DOHH2 (cell line): ENCODE measurements at regions not wholly inside any gene's neighbourhood (a gene's known extent, or its start where the extent isn't known, plus 50 kb on each side); places are given as distances from the start of the nearest gene placed in this dataset.

Source experiments
- H3F3A ChIP-seq: fragments of 200-600 bp; sonication (generic), shearing (Covaris generic); 2 replicates; pipeline ENCODE4 v1.6.0; 2016; ENCODE audit warnings: antibody characterized with exemption, mild to moderate bottlenecking; ENCODE audit not compliant: control insufficient read depth, insufficient read depth
- H3K27ac ChIP-seq: fragments of 200-600 bp; sonication (generic); 2 replicates; pipeline ENCODE4 v1.5.1; 2014; ENCODE audit warnings: low read depth, mild to moderate bottlenecking, low read length, moderate library complexity
- H3K27me3 ChIP-seq: fragments of 200-600 bp; sonication (generic); 2 replicates; pipeline ENCODE4 v1.6.1; 2014; ENCODE audit warnings: mild to moderate bottlenecking, low read length, mixed read lengths; ENCODE audit not compliant: control insufficient read depth
- H3K36me3 ChIP-seq: fragments of 200-600 bp; sonication (generic); 2 replicates; pipeline ENCODE4 v1.6.1; 2014; ENCODE audit warnings: mild to moderate bottlenecking, low read length, moderate library complexity, mixed read lengths; ENCODE audit not compliant: control insufficient read depth
- H3K4me1 ChIP-seq: fragments of 200-600 bp; sonication (generic); 2 replicates; pipeline ENCODE4 v1.6.1; 2014; ENCODE audit warnings: mild to moderate bottlenecking, low read length, mixed read lengths; ENCODE audit not compliant: control insufficient read depth
- H3K4me2 ChIP-seq: fragments of 200-600 bp; sonication (generic); 2 replicates; pipeline ENCODE4 v1.6.0; 2014; ENCODE audit warnings: mild to moderate bottlenecking, low read length, moderate library complexity
- H3K4me3 ChIP-seq: fragments of 200-600 bp; sonication (generic); 2 replicates; pipeline ENCODE4 v1.5.1; 2014; ENCODE audit warnings: mild to moderate bottlenecking, low read length, mixed read lengths
- H3K79me2 ChIP-seq: fragments of 200-600 bp; sonication (generic); 2 replicates; pipeline ENCODE4 v1.6.1; 2014; ENCODE audit warnings: mild to moderate bottlenecking, low read length, mixed read lengths; ENCODE audit not compliant: control insufficient read depth
- H3K9me2 ChIP-seq: fragments of 200-600 bp; sonication (generic); replicated peaks from 2 replicates; pipeline ENCODE4 v1.6.1; 2014; ENCODE audit warnings: mild to moderate bottlenecking, low read length, mixed read lengths; ENCODE audit not compliant: control insufficient read depth
- H3K9me3 ChIP-seq: fragments of 200-600 bp; sonication (generic); 2 replicates; pipeline ENCODE4 v1.6.1; 2014; ENCODE audit warnings: antibody characterized with exemption, low read length, mixed read lengths; ENCODE audit not compliant: control insufficient read depth, insufficient read depth
- H4K20me1 ChIP-seq: fragments of 200-600 bp; sonication (generic); 2 replicates; pipeline ENCODE4 v1.6.0; 2014; ENCODE audit warnings: low read depth, mild to moderate bottlenecking, antibody characterized with exemption, low read length, moderate library complexity; ENCODE audit not compliant: control insufficient read depth, insufficient read depth
- EZH2phosphoT487 ChIP-seq: fragments of 200-600 bp; sonication (generic); IDR thresholded peaks from 2 replicates; pipeline ENCODE4 v1.6.1; 2017; ENCODE audit warnings: borderline replicate concordance, mild to moderate bottlenecking, antibody characterized with exemption, low read length, moderate library complexity, mixed read lengths
- TF ChIP-seq, protein P1 (sequence below): fragments of 200-600 bp; sonication (generic); IDR thresholded peaks from one replicate; pipeline ENCODE4 v1.5.1; 2014; ENCODE audit warnings: antibody characterized with exemption, mild to moderate bottlenecking, low read depth, low read length; ENCODE audit not compliant: poor library complexity, severe bottlenecking

DNA sequence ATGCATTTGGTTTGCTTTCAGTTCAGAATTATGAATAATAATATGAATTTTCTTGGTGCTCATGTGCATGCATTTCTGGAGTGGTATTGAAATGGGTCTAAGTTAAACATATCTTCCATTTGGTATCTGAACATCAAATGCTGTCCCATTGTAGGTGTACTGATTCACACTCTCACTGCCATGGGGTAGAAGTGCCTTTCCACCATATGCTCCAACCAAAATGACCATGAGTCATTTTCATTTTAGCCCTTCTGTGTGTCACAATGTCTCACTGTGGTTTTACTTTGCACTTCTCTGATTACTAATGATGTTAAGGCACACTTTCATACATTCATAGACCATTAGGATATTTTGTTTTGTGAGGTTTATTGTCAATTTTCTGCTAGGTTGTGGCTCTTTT lies 211.9 kb downstream of the HAO1 start:
- Histone ChIP-seq H3K79me2 (no peaks in the 10 kb centered on the region), H3K4me3 (no peak overlapping the region), H3K4me2 (no peak overlapping the region), H3K9me2 (no peaks in the 10 kb centered on the region), H3F3A (no peaks in the 10 kb centered on the region), H3K4me1 (no peaks in the 10 kb centered on the region), H3K27ac (no peak overlapping the region), H3K9me3 (no peaks in the 10 kb centered on the region), H3K36me3 (no peaks in the 10 kb centered on the region), H3K27me3 (no peaks in the 10 kb centered on the region), H4K20me1 (no peaks in the 10 kb centered on the region)
- TF ChIP-seq EZH2phosphoT487: no peak
- TF ChIP-seq, protein P1, sequence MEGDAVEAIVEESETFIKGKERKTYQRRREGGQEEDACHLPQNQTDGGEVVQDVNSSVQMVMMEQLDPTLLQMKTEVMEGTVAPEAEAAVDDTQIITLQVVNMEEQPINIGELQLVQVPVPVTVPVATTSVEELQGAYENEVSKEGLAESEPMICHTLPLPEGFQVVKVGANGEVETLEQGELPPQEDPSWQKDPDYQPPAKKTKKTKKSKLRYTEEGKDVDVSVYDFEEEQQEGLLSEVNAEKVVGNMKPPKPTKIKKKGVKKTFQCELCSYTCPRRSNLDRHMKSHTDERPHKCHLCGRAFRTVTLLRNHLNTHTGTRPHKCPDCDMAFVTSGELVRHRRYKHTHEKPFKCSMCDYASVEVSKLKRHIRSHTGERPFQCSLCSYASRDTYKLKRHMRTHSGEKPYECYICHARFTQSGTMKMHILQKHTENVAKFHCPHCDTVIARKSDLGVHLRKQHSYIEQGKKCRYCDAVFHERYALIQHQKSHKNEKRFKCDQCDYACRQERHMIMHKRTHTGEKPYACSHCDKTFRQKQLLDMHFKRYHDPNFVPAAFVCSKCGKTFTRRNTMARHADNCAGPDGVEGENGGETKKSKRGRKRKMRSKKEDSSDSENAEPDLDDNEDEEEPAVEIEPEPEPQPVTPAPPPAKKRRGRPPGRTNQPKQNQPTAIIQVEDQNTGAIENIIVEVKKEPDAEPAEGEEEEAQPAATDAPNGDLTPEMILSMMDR: no peak

DNA sequence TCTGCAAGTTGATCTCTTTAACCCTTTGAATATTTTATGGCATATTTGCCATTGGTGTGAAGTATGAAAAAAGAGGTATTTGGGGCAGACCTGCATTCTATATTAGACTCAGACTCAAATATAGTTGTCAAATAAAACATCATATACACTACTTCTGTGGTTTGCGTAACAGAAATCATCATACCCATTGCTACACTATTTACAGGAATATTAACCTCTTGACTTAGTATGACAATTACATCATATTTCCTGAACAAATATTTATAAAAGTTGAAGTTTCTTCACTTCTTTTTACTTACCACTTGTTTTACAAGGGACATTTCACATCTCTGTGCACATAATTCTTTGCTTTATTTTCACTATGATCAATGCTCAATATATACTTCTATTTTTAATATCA lies 206.0 kb downstream of the HAO1 start:
- H3K4me3 ChIP-seq: no peak overlapping the region
- H3K27ac ChIP-seq: no peak overlapping the region
- no peaks in the 10 kb centered on the region for H3K9me2 ChIP-seq
- H3K79me2 ChIP-seq: no peaks in the 10 kb centered on the region
- H3F3A ChIP-seq: no peaks in the 10 kb centered on the region
- H3K4me1 ChIP-seq: no peaks in the 10 kb centered on the region
- H3K4me2 ChIP-seq: no peak overlapping the region
- TF ChIP-seq EZH2phosphoT487: no peak
- TF ChIP-seq, protein P1: no peak
- H4K20me1 ChIP-seq: no peaks in the 10 kb centered on the region
- no peaks in the 10 kb centered on the region for H3K9me3 ChIP-seq
- H3K36me3 ChIP-seq: no peaks in the 10 kb centered on the region
- no peaks in the 10 kb centered on the region for H3K27me3 ChIP-seq

DNA sequence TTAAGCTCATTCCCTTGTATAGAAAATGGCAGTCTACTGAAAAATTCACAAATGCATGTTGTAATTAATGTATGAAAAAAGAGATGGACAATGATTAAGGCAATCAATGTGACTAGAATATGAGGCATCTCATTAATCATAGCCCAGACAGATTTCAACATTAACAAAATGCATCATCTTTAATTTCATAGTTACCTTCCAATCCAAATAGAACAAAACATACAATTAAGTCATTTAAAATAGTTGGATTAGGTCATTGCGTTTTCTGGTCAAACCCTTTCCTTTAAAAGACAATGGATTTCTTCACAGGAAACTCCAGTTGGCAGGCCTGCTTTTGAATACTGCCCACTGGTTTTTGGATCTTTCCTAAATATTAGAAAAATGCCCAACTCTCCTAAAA lies 203.9 kb downstream of the HAO1 start:
- H3K4me1 ChIP-seq: no peaks in the 10 kb centered on the region
- no peak overlapping the region for H3K27ac ChIP-seq
- TF ChIP-seq, protein P1: no peak
- TF ChIP-seq EZH2phosphoT487: no peak
- H3K79me2 ChIP-seq: no peaks in the 10 kb centered on the region
- H3K27me3 ChIP-seq: no peaks in the 10 kb centered on the region
- no peaks in the 10 kb centered on the region for H3K9me3 ChIP-seq
- H3F3A ChIP-seq: no peaks in the 10 kb centered on the region
- no peaks in the 10 kb centered on the region for H4K20me1 ChIP-seq
- no peak overlapping the region for H3K4me2 ChIP-seq
- H3K4me3 ChIP-seq: no peak overlapping the region
- no peaks in the 10 kb centered on the region for H3K9me2 ChIP-seq
- no peaks in the 10 kb centered on the region for H3K36me3 ChIP-seq

DNA sequence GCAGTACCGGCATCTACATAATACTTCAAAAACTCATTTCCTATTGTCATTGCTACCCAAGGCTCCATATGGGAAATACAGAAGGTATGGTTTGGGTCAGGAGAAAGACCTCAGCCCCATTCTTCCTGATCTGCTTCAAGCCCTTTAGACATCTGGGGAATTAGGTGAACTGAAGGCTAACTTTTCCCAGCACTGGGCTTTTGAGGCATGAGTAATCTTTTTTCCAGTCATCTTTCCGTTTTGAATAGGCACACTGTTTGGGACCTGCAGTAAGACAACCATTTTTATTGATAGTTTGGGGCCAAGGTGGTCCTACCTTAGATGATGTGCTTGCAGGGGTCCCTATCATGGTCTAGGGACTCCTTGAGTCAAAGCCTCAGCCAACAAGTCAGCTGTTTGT lies 198.4 kb downstream of the HAO1 start:
- Histone ChIP-seq H3K79me2 (no peaks in the 10 kb centered on the region), H3F3A (no peaks in the 10 kb centered on the region), H3K36me3 (no peaks in the 10 kb centered on the region), H3K4me3 (no peak overlapping the region), H3K27me3 (no peaks in the 10 kb centered on the region), H4K20me1 (no peaks in the 10 kb centered on the region), H3K4me1 (no peaks in the 10 kb centered on the region), H3K9me3 (no peaks in the 10 kb centered on the region), H3K9me2 (no peaks in the 10 kb centered on the region), H3K27ac (no peak overlapping the region), H3K4me2 (no peak overlapping the region)
- no peak for TF ChIP-seq EZH2phosphoT487
- TF ChIP-seq, protein P1: no peak
